GM23338 (cell line): ENCODE measurements at regions not wholly inside any gene's neighbourhood (a gene's known extent, or its start where the extent isn't known, plus 50 kb on each side); places are given as distances from the start of the nearest gene placed in this dataset.

Experiments
- ATAC-seq: fragments of 200-7000 bp; cut with Tn5 transposase; 3 replicates; pipeline ENCODE4 v1.9.1; 2020
- DNase-seq: peaks from one replicate; pipeline ENCODE4 v3.0.0-alpha.2; 2015; ENCODE audit warnings: low spot score
- H2AFZ ChIP-seq: fragments of 200-600 bp; sonication (generic); 2 replicates; pipeline ENCODE4 v1.8.0; 2016; ENCODE audit warnings: antibody characterized with exemption, mild to moderate bottlenecking, moderate library complexity
- H3F3A ChIP-seq: fragments of 200-600 bp; sonication (generic); replicated peaks from 2 replicates; pipeline ENCODE4 v1.8.0; 2017; ENCODE audit warnings: antibody characterized with exemption, mixed run types, low read depth
- H3K27ac ChIP-seq: fragments of 200-600 bp; sonication (generic); 2 replicates; pipeline ENCODE4 v1.6.1; 2016; ENCODE audit warnings: low read depth
- H3K27me3 ChIP-seq: fragments of 200-600 bp; sonication (generic); 2 replicates; pipeline ENCODE4 v1.8.0; 2016; ENCODE audit warnings: mild to moderate bottlenecking, mixed run types, moderate library complexity; ENCODE audit not compliant: insufficient read depth
- H3K36me3 ChIP-seq: fragments of 200-600 bp; sonication (generic); 2 replicates; pipeline ENCODE4 v1.8.0; 2016; ENCODE audit warnings: mild to moderate bottlenecking; ENCODE audit not compliant: insufficient read depth
- H3K4me1 ChIP-seq: fragments of 200-600 bp; sonication (generic); 2 replicates; pipeline ENCODE4 v1.8.0; 2016; ENCODE audit warnings: mild to moderate bottlenecking, moderate library complexity; ENCODE audit not compliant: insufficient read depth
- H3K4me2 ChIP-seq: fragments of 200-600 bp; sonication (generic); 2 replicates; pipeline ENCODE4 v1.7.1; 2017; ENCODE audit warnings: mixed run types
- H3K4me3 ChIP-seq: fragments of 200-600 bp; sonication (generic); 2 replicates; pipeline ENCODE4 v1.6.1; 2016; ENCODE audit warnings: mixed run types
- H3K79me2 ChIP-seq: fragments of 200-600 bp; sonication (generic); replicated peaks from 2 replicates; pipeline ENCODE4 v1.8.0; 2017; ENCODE audit warnings: mild to moderate bottlenecking; ENCODE audit not compliant: insufficient read depth
- H3K9me2 ChIP-seq: fragments of 200-600 bp; sonication (generic); 2 replicates; pipeline ENCODE4 v1.8.0; 2017; ENCODE audit not compliant: insufficient read depth
- H4K20me1 ChIP-seq: fragments of 200-600 bp; sonication (generic); replicated peaks from 2 replicates; pipeline ENCODE4 v1.8.0; 2017; ENCODE audit warnings: mild to moderate bottlenecking; ENCODE audit not compliant: insufficient read depth
- H3K27ac Mint-ChIP-seq: 2 replicates; pipeline ENCODE4 v1.8.0; 2020; ENCODE audit warnings: inconsistent platforms, mild to moderate bottlenecking, moderate library complexity, mixed read lengths
- H3K27me3 Mint-ChIP-seq: 3 replicates; pipeline ENCODE4 v1.8.0; 2022; ENCODE audit warnings: low read depth, mild to moderate bottlenecking, moderate library complexity, mixed read lengths, inconsistent platforms; ENCODE audit not compliant: insufficient read depth, poor library complexity
- H3K36me3 Mint-ChIP-seq: 3 replicates; pipeline ENCODE4 v1.8.0; 2021; ENCODE audit warnings: low read depth, mild to moderate bottlenecking, inconsistent platforms, moderate library complexity, mixed read lengths
- H3K4me1 Mint-ChIP-seq: 3 replicates; pipeline ENCODE4 v1.8.0; 2020; ENCODE audit warnings: mild to moderate bottlenecking, inconsistent platforms, mixed read lengths
- H3K4me3 Mint-ChIP-seq: 3 replicates; pipeline ENCODE4 v1.8.0; 2021; ENCODE audit warnings: moderate library complexity, mild to moderate bottlenecking, inconsistent platforms, mixed read lengths
- H3K9me3 Mint-ChIP-seq: 3 replicates; pipeline ENCODE4 v1.8.0; 2020; ENCODE audit warnings: moderate library complexity, mild to moderate bottlenecking, inconsistent platforms, mixed read lengths
- CREB1 ChIP-seq: fragments of 250-450 bp; sonication (Bioruptor Pico); IDR thresholded peaks from 2 replicates; pipeline ENCODE4 v1.5.0; 2020; ENCODE audit warnings: low read depth, mild to moderate bottlenecking, moderate library complexity
- EZH2 ChIP-seq: fragments of 200-600 bp; sonication (generic); IDR thresholded peaks from one replicate; pipeline ENCODE4 v1.8.0; 2017; ENCODE audit warnings: antibody characterized with exemption, mild to moderate bottlenecking, low read depth; ENCODE audit not compliant: unreplicated experiment
- EZH2phosphoT487 ChIP-seq: fragments of 200-600 bp; sonication (generic); IDR thresholded peaks from one replicate; pipeline ENCODE4 v1.8.1; 2018; ENCODE audit warnings: antibody characterized with exemption; ENCODE audit not compliant: unreplicated experiment
- NANOG ChIP-seq: IDR thresholded peaks from 2 replicates; pipeline ENCODE4 v1.6.1; 2016; ENCODE audit warnings: antibody characterized with exemption, borderline replicate concordance
- POLR2AphosphoS5 ChIP-seq: IDR thresholded peaks from 2 replicates; pipeline ENCODE4 v1.6.1; 2016; ENCODE audit warnings: antibody characterized with exemption, low read depth
- REST ChIP-seq: IDR thresholded peaks from one replicate; pipeline ENCODE4 v1.6.1; 2018; ENCODE audit warnings: antibody characterized with exemption; ENCODE audit not compliant: unreplicated experiment
- STAT1 ChIP-seq: IDR thresholded peaks from one replicate; pipeline ENCODE4 v1.6.1; 2016; ENCODE audit warnings: antibody characterized with exemption; ENCODE audit not compliant: unreplicated experiment
- ZNF331 ChIP-seq: fragments of 250-450 bp; sonication (Bioruptor Pico); IDR thresholded peaks from 2 replicates; pipeline ENCODE4 v1.5.0; 2020; ENCODE audit warnings: low read depth, mild to moderate bottlenecking, moderate library complexity

- peaks cover 49% of the 10 kb centered on the region for H3K4me1 ChIP-seq
- Mint-ChIP-seq H3K36me3 (no peaks in the 10 kb centered on the region), H3K9me3 (no peaks in the 10 kb centered on the region), H3K4me1 (peaks cover 49% of the 10 kb centered on the region), H3K27ac (no peak overlapping the region), H3K4me3 (no peak overlapping the region), H3K27me3 (peaks cover 2% of the 10 kb centered on the region)
- H2AFZ ChIP-seq = 0 out of 2 replicates have a peak overlapping the region, but pooled peaks have one; percentile 2
- no peaks in the 10 kb centered on the region for H3K36me3 ChIP-seq
- no peak overlapping the region for H3K27ac ChIP-seq
- no peaks in the 10 kb centered on the region for H3K27me3 ChIP-seq
- DNase-seq (no peak), ATAC-seq (no peak)
- peak overlapping the region; percentile 55 for H3K4me2 ChIP-seq
- H3K4me3 ChIP-seq = no peak overlapping the region
- no peak for TF ChIP-seq EZH2phosphoT487
- TF ChIP-seq EZH2 = no peak
- TF ChIP-seq NANOG = no peak
- no peak for TF ChIP-seq ZNF331 (CRISPR knock-in tag)
- H3F3A ChIP-seq = 0 out of 2 replicates have a peak, but pooled peaks cover 3% of the 10 kb centered on the region
- no peaks in the 10 kb centered on the region for H3K79me2 ChIP-seq
- no peaks in the 10 kb centered on the region for H4K20me1 ChIP-seq
- peaks cover 5% of the 10 kb centered on the region for H3K9me2 ChIP-seq
These were observed 180.8 kb upstream of the RFC3 start for GRCh38 chr13:33636955-33637670.

GRCh38 chr13:33637978-33638743, 179.8 kb upstream of the RFC3 start:
- peak; percentile 58 for TF ChIP-seq NANOG
- TF ChIP-seq STAT1 = no peak
- Mint-ChIP-seq H3K4me1 (peaks cover 57% of the 10 kb centered on the region), H3K9me3 (no peaks in the 10 kb centered on the region), H3K27me3 (peaks cover 2% of the 10 kb centered on the region), H3K36me3 (no peaks in the 10 kb centered on the region), H3K27ac (no peak overlapping the region), H3K4me3 (0 out of 3 replicates have a peak overlapping the region, but pooled peaks have one; percentile 19)
- H3F3A ChIP-seq = 0 out of 2 replicates have a peak, but pooled peaks cover 3% of the 10 kb centered on the region
- no peak overlapping the region; the same call in 1 of the 2 replicates for H3K4me3 ChIP-seq
- H4K20me1 ChIP-seq = no peaks in the 10 kb centered on the region
- ATAC-seq (peak; percentile 61), DNase-seq (peak; percentile 30)
- no peaks in the 10 kb centered on the region for H3K27me3 ChIP-seq
- H3K9me2 ChIP-seq = peaks cover 5% of the 10 kb centered on the region
- no peak overlapping the region for H2AFZ ChIP-seq
- H3K27ac ChIP-seq = peak overlapping the region; percentile 3; the same call in 1 of the 2 replicates
- H3K4me2 ChIP-seq = peak overlapping the region; percentile 55
- no peaks in the 10 kb centered on the region for H3K36me3 ChIP-seq
- no peaks in the 10 kb centered on the region for H3K79me2 ChIP-seq
- peaks cover 56% of the 10 kb centered on the region for H3K4me1 ChIP-seq

- Histone ChIP-seq H3K27me3 (no peaks in the 10 kb centered on the region), H4K20me1 (no peaks in the 10 kb centered on the region), H3K4me2 (peak overlapping the region; percentile 55), H3F3A (0 out of 2 replicates have a peak, but pooled peaks cover 3% of the 10 kb centered on the region), H3K36me3 (no peaks in the 10 kb centered on the region), H3K27ac (peak overlapping the region; percentile 3; the same call in 1 of the 2 replicates), H3K4me3 (no peak overlapping the region), H3K4me1 (peaks cover 56% of the 10 kb centered on the region), H3K79me2 (no peaks in the 10 kb centered on the region), H2AFZ (no peak overlapping the region), H3K9me2 (peaks cover 8% of the 10 kb centered on the region)
- TF ChIP-seq POLR2AphosphoS5 = no peak
- TF ChIP-seq CREB1 (CRISPR knock-in tag) = no peak
- TF ChIP-seq STAT1 = no peak
- TF ChIP-seq REST = no peak
- TF ChIP-seq EZH2 = no peak
- DNase-seq = no peak
- Mint-ChIP-seq H3K9me3 (no peaks in the 10 kb centered on the region), H3K4me1 (peaks cover 57% of the 10 kb centered on the region), H3K36me3 (no peaks in the 10 kb centered on the region), H3K4me3 (no peak overlapping the region), H3K27me3 (peaks cover 4% of the 10 kb centered on the region), H3K27ac (no peak overlapping the region)
- no peak for ATAC-seq
These were observed 178.8 kb upstream of the RFC3 start for GRCh38 chr13:33639158-33639557.
